ENCODE measurements at regions not wholly inside any gene's neighbourhood (a gene's known extent, or its start where the extent isn't known, plus 50 kb on each side); places are given as distances from the start of the nearest gene placed in this dataset.

GRCh38 chr3:182389071-182389815 lies 404.1 kb upstream of the ATP11B start:
- 66 to 68% methylated on average over 2 of the region's 2 CpGs for WGBS, 2 donors
- TF ChIP-seq, protein P1, sequence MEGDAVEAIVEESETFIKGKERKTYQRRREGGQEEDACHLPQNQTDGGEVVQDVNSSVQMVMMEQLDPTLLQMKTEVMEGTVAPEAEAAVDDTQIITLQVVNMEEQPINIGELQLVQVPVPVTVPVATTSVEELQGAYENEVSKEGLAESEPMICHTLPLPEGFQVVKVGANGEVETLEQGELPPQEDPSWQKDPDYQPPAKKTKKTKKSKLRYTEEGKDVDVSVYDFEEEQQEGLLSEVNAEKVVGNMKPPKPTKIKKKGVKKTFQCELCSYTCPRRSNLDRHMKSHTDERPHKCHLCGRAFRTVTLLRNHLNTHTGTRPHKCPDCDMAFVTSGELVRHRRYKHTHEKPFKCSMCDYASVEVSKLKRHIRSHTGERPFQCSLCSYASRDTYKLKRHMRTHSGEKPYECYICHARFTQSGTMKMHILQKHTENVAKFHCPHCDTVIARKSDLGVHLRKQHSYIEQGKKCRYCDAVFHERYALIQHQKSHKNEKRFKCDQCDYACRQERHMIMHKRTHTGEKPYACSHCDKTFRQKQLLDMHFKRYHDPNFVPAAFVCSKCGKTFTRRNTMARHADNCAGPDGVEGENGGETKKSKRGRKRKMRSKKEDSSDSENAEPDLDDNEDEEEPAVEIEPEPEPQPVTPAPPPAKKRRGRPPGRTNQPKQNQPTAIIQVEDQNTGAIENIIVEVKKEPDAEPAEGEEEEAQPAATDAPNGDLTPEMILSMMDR (IDR thresholded peaks at IDR 0.05), result no peak
- TF ChIP-seq POLR2A (IDR thresholded peaks at IDR 0.05), result no peak
- H3K9me3 ChIP-seq, result no peaks in the 10 kb centered on the region
- H3K4me3 ChIP-seq, result no peak overlapping the region
- no peaks in the 10 kb centered on the region for H3K27me3 ChIP-seq
- no peak for DNase-seq
- intact Hi-C loops (cut with DNase I; ENCODE audit: low total_unique reads), result no loop called here
- H3K36me3 ChIP-seq (ENCODE audit: low read depth, missing control alignments), result no peaks in the 10 kb centered on the region
- H3K27ac ChIP-seq, result no peak overlapping the region
- no peaks in the 10 kb centered on the region for H3K4me1 ChIP-seq

- DNase-seq, result no peak
- Histone ChIP-seq H3K4me1 (no peaks in the 10 kb centered on the region), H3K4me3 (no peak overlapping the region), H3K36me3 (ENCODE audit: low read depth, missing control alignments) (no peaks in the 10 kb centered on the region), H3K27me3 (no peaks in the 10 kb centered on the region), H3K27ac (no peak overlapping the region), H3K9me3 (no peaks in the 10 kb centered on the region)
- intact Hi-C loops (cut with DNase I; ENCODE audit: low total_unique reads), result no loop called here
- TF ChIP-seq, protein P1 (IDR thresholded peaks at IDR 0.05), result no peak
- no peak for TF ChIP-seq POLR2A (IDR thresholded peaks at IDR 0.05)
- WGBS, 2 donors, result 78 to 82% methylated on average over 7 of the region's 7 CpGs
Observed at GRCh38 chr3:182390421-182390820, 402.9 kb upstream of the ATP11B start.

- WGBS, 2 donors, result 41 to 43% methylated on average over 4 of the region's 4 CpGs
- no peaks in the 10 kb centered on the region for H3K4me1 ChIP-seq
- no peak for TF ChIP-seq POLR2A (IDR thresholded peaks at IDR 0.05)
- TF ChIP-seq, protein P1 (IDR thresholded peaks at IDR 0.05), result no peak
Observed at GRCh38 chr3:182392182-182392937, 400.9 kb upstream of the ATP11B start.

DNA sequence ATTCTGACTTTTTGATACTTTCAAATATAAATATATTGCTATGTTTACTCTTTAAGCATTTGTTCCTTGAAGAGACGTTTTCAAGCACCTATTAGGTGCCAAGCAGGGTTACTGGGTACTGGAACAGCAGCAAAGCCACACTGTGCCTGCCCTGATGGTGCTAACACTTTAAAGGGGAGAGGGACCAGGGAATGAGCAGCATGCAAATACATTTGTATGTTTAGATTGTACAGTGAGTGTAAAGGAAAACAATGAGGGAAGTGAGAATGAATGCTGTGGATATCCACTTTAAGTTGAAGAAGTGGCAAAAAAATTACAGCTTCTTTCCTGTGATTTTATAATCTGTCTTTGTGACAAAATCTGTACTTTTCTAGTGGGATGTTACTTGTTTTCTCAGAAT lies 400.2 kb upstream of the ATP11B start:
- Histone ChIP-seq H3K27ac (no peak overlapping the region), H3K9me3 (no peaks in the 10 kb centered on the region), H3K4me3 (no peak overlapping the region), H3K27me3 (no peaks in the 10 kb centered on the region), H3K4me1 (no peaks in the 10 kb centered on the region), H3K36me3 (ENCODE audit: low read depth, missing control alignments) (no peaks in the 10 kb centered on the region)
- TF ChIP-seq, protein P1 (IDR thresholded peaks at IDR 0.05), result no peak
- no peak for TF ChIP-seq POLR2A (IDR thresholded peaks at IDR 0.05)
- no peak for DNase-seq
- intact Hi-C loops (cut with DNase I; ENCODE audit: low total_unique reads), result no loop called here
- 52 to 54% methylated on average over 1 of the region's 1 CpG for WGBS, 2 donors

More at GRCh38 chr3:182392182-182392937, 400.9 kb upstream of the ATP11B start:
- no peak for DNase-seq
- H3K36me3 ChIP-seq (ENCODE audit: low read depth, missing control alignments), result no peaks in the 10 kb centered on the region
- H3K4me3 ChIP-seq, result no peak overlapping the region
- no peaks in the 10 kb centered on the region for H3K27me3 ChIP-seq
- intact Hi-C loops (cut with DNase I; ENCODE audit: low total_unique reads), result no loop called here
- no peak overlapping the region for H3K27ac ChIP-seq
- no peaks in the 10 kb centered on the region for H3K9me3 ChIP-seq

Data from testis (tissue), 2 donors.